Esophagus squamous epithelium (tissue), 5 donors: ENCODE measurements at regions not wholly inside any gene's neighbourhood (a gene's known extent, or its start where the extent isn't known, plus 50 kb on each side); places are given as distances from the start of the nearest gene placed in this dataset.
A peak's percentile ranks its signal among the peaks of the same experiment; 100 is the strongest.
"Not testable (repeated sequence)": the region's sequence is repeated elsewhere in the genome, so short reads cannot be mapped to it uniquely, and the experiment has no call there.

Experiments used
- DNase-seq: peaks from one replicate; lab custom pipeline; 2025; lab: John Stamatoyannopoulos, UW
- H3K27ac ChIP-seq, 4 donors: fragments of 200-600 bp; sonication (generic); one replicate each; pipeline ENCODE4 v1.5.1; 2016 to 2019; ENCODE audit warnings: mild to moderate bottlenecking in 1 of 4
- H3K27me3 ChIP-seq, 4 donors: fragments of 200-600 bp; sonication (generic); 1 replicate in 3 of 4; 2 replicates in 1 of 4; pipeline versions ENCODE4 v1.5.1 to v1.6.0; 2017 to 2021; ENCODE audit warnings: antibody characterized with exemption in 1 of 4
- H3K36me3 ChIP-seq, 3 donors: fragments of 200-600 bp; sonication (generic); one replicate each; pipeline ENCODE4 v1.5.1; 2016 to 2019
- H3K4me1 ChIP-seq, 3 donors: fragments of 200-600 bp; sonication (generic); one replicate each; pipeline ENCODE4 v1.5.1; 2017 to 2019
- H3K4me3 ChIP-seq, 4 donors: fragments of 200-600 bp; sonication (generic); 1 replicate in 3 of 4; 2 replicates in 1 of 4; pipeline ENCODE4 v1.5.1; 2016 to 2019; ENCODE audit warnings: mild to moderate bottlenecking in 2 of 4, moderate library complexity in 1 of 4
- H3K9me3 ChIP-seq, 3 donors: fragments of 200-600 bp; sonication (generic); one replicate each; pipeline ENCODE4 v1.5.1; 2016 to 2019
- CTCF ChIP-seq, 6 experiments: fragments of 450-650 bp in 4 of 6; fragments of 200-600 bp in 2 of 6; sonication (generic) in 2 of 6; IDR thresholded peaks; one replicate each; pipeline ENCODE4 v1.5.1; 2016 to 2019; ENCODE audit warnings: antibody characterized with exemption in 6 of 6, mild to moderate bottlenecking in 4 of 6, moderate library complexity in 4 of 6
- POLR2A ChIP-seq, 4 donors: fragments of 450-650 bp; IDR thresholded peaks; one replicate each; pipeline ENCODE4 v1.6.1; 2017; ENCODE audit warnings: antibody characterized with exemption in 4 of 4, mild to moderate bottlenecking in 4 of 4, moderate library complexity in 3 of 4
- WGBS, 2 donors: methylation state at CpG; one replicate each; pipeline ENCODE4 v1.1.5; 2018; 5-methylcytosine and 5-hydroxymethylcytosine counted together
- intact Hi-C: fragments of 100-400 bp; cut with DNase I; formaldehyde crosslinking; loops from one replicate; pipeline ENCODE4 v1.15.0; 2022
- donor health status: DM: yes; HTN: yes; CAD: no.

- Histone ChIP-seq H3K36me3 (no peaks in the 10 kb centered on the region), H3K4me3 (no peak overlapping the region), H3K27ac (no peak overlapping the region), H3K9me3 (no peaks in the 10 kb centered on the region), H3K27me3 (no peaks in the 10 kb centered on the region), H3K4me1 (no peaks in the 10 kb centered on the region)
- no peak for TF ChIP-seq POLR2A (IDR thresholded peaks at IDR 0.05)
- TF ChIP-seq CTCF (IDR thresholded peaks at IDR 0.05) = no peak
- 89 to 100% methylated on average over 1 of the region's 1 CpG for WGBS, 2 donors
- intact Hi-C loops = no loop called here
- DNase-seq = no peak
Observed at GRCh38 chr11:101262995-101263394, 133.4 kb upstream of the PGR start.

GRCh38 chr11:101262258-101262657 is 132.6 kb upstream of the PGR start:
- Histone ChIP-seq H3K27ac (no peak overlapping the region), H3K4me3 (no peak overlapping the region), H3K27me3 (no peaks in the 10 kb centered on the region), H3K36me3 (no peaks in the 10 kb centered on the region), H3K4me1 (no peaks in the 10 kb centered on the region), H3K9me3 (no peaks in the 10 kb centered on the region)
- no peak for DNase-seq
- intact Hi-C loops = no loop called here
- TF ChIP-seq POLR2A (IDR thresholded peaks at IDR 0.05) = no peak
- TF ChIP-seq CTCF (IDR thresholded peaks at IDR 0.05) = no peak
- WGBS, 2 donors = 69 to 80% methylated on average over 1 of the region's 1 CpG

DNA sequence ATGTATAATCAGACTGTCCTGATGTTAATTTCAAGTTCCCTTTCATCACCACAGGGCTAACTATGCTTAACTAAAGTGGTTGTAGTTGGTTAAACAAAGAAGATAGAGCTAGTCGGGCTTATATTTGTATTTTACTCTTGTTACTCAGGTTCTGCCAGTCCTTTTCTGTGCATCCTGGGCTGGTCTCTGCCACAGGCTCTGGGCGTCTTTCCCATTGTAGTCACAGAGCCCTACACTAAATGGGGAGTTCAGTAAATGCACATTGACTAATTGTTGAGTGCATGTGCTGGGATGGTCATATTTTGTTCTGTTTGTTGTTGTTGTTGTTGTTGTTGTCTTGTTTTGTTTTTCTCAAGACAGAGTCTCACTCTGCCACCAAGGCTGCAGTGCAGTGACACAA is 125.4 kb upstream of the PGR start:
- Histone ChIP-seq H3K27me3 (no peaks in the 10 kb centered on the region), H3K4me1 (no peaks in the 10 kb centered on the region), H3K27ac (no peak overlapping the region), H3K4me3 (no peak overlapping the region), H3K36me3 (no peaks in the 10 kb centered on the region), H3K9me3 (no peaks in the 10 kb centered on the region)
- intact Hi-C loops = no loop called here
- TF ChIP-seq POLR2A (IDR thresholded peaks at IDR 0.05) (no peak), CTCF (IDR thresholded peaks at IDR 0.05) (no peak)
- WGBS, 2 donors = 50 to 52% methylated on average over 2 of the region's 2 CpGs
- no peak for DNase-seq

- no peaks in the 10 kb centered on the region for H3K36me3 ChIP-seq
- H3K27ac ChIP-seq = no peak overlapping the region
- H3K4me1 ChIP-seq = no peaks in the 10 kb centered on the region
- no peaks in the 10 kb centered on the region for H3K27me3 ChIP-seq
- intact Hi-C loops = no loop called here
- DNase-seq = no peak
- H3K9me3 ChIP-seq = no peaks in the 10 kb centered on the region
- TF ChIP-seq CTCF (IDR thresholded peaks at IDR 0.05) (no peak), POLR2A (IDR thresholded peaks at IDR 0.05) (no peak)
- WGBS, 2 donors = 64 to 77% methylated on average over 1 of the region's 1 CpG
- no peak overlapping the region for H3K4me3 ChIP-seq
Observed at GRCh38 chr11:101254037-101254436, 124.4 kb upstream of the PGR start.

- H3K27me3 ChIP-seq, DNase-seq, H3K9me3 ChIP-seq, H3K4me3 ChIP-seq, intact Hi-C loops, H3K27ac ChIP-seq, H3K36me3 ChIP-seq, H3K4me1 ChIP-seq: not testable (repeated sequence)
- 46 to 48% methylated on average over 1 of the region's 1 CpG for WGBS, 2 donors
Observed at GRCh38 chr11:101245635-101246034, 116.0 kb upstream of the PGR start.

- Histone ChIP-seq H3K4me3 (peak overlapping the region in 2 of 4 donors; percentile 19 to 47), H3K27ac (peak overlapping the region in 1 of 4 donors; percentile 3)
- H3K4me1 ChIP-seq, H3K9me3 ChIP-seq, H3K27me3 ChIP-seq, intact Hi-C loops, H3K36me3 ChIP-seq, DNase-seq: not testable (repeated sequence)
- WGBS, 2 donors = 43 to 49% methylated on average over 8 of the region's 8 CpGs
Observed at GRCh38 chr11:101245081-101245480, 115.5 kb upstream of the PGR start.
